GM23338 (cell line): ENCODE measurements at regions not wholly inside any gene's neighbourhood (a gene's known extent, or its start where the extent isn't known, plus 50 kb on each side); places are given as distances from the start of the nearest gene placed in this dataset.

Experiments
- ATAC-seq: fragments of 200-7000 bp; cut with Tn5 transposase; 3 replicates; pipeline ENCODE4 v1.9.1; 2020
- DNase-seq: peaks from one replicate; pipeline ENCODE4 v3.0.0-alpha.2; 2015; ENCODE audit warnings: low spot score
- H2AFZ ChIP-seq: fragments of 200-600 bp; sonication (generic); 2 replicates; pipeline ENCODE4 v1.8.0; 2016; ENCODE audit warnings: antibody characterized with exemption, mild to moderate bottlenecking, moderate library complexity
- H3F3A ChIP-seq: fragments of 200-600 bp; sonication (generic); replicated peaks from 2 replicates; pipeline ENCODE4 v1.8.0; 2017; ENCODE audit warnings: antibody characterized with exemption, mixed run types, low read depth
- H3K27ac ChIP-seq: fragments of 200-600 bp; sonication (generic); 2 replicates; pipeline ENCODE4 v1.6.1; 2016; ENCODE audit warnings: low read depth
- H3K27me3 ChIP-seq: fragments of 200-600 bp; sonication (generic); 2 replicates; pipeline ENCODE4 v1.8.0; 2016; ENCODE audit warnings: mild to moderate bottlenecking, mixed run types, moderate library complexity; ENCODE audit not compliant: insufficient read depth
- H3K36me3 ChIP-seq: fragments of 200-600 bp; sonication (generic); 2 replicates; pipeline ENCODE4 v1.8.0; 2016; ENCODE audit warnings: mild to moderate bottlenecking; ENCODE audit not compliant: insufficient read depth
- H3K4me1 ChIP-seq: fragments of 200-600 bp; sonication (generic); 2 replicates; pipeline ENCODE4 v1.8.0; 2016; ENCODE audit warnings: mild to moderate bottlenecking, moderate library complexity; ENCODE audit not compliant: insufficient read depth
- H3K4me2 ChIP-seq: fragments of 200-600 bp; sonication (generic); 2 replicates; pipeline ENCODE4 v1.7.1; 2017; ENCODE audit warnings: mixed run types
- H3K4me3 ChIP-seq: fragments of 200-600 bp; sonication (generic); 2 replicates; pipeline ENCODE4 v1.6.1; 2016; ENCODE audit warnings: mixed run types
- H3K79me2 ChIP-seq: fragments of 200-600 bp; sonication (generic); replicated peaks from 2 replicates; pipeline ENCODE4 v1.8.0; 2017; ENCODE audit warnings: mild to moderate bottlenecking; ENCODE audit not compliant: insufficient read depth
- H3K9me2 ChIP-seq: fragments of 200-600 bp; sonication (generic); 2 replicates; pipeline ENCODE4 v1.8.0; 2017; ENCODE audit not compliant: insufficient read depth
- H4K20me1 ChIP-seq: fragments of 200-600 bp; sonication (generic); replicated peaks from 2 replicates; pipeline ENCODE4 v1.8.0; 2017; ENCODE audit warnings: mild to moderate bottlenecking; ENCODE audit not compliant: insufficient read depth
- H3K27ac Mint-ChIP-seq: 2 replicates; pipeline ENCODE4 v1.8.0; 2020; ENCODE audit warnings: inconsistent platforms, mild to moderate bottlenecking, moderate library complexity, mixed read lengths
- H3K27me3 Mint-ChIP-seq: 3 replicates; pipeline ENCODE4 v1.8.0; 2022; ENCODE audit warnings: low read depth, mild to moderate bottlenecking, moderate library complexity, mixed read lengths, inconsistent platforms; ENCODE audit not compliant: insufficient read depth, poor library complexity
- H3K36me3 Mint-ChIP-seq: 3 replicates; pipeline ENCODE4 v1.8.0; 2021; ENCODE audit warnings: low read depth, mild to moderate bottlenecking, inconsistent platforms, moderate library complexity, mixed read lengths
- H3K4me1 Mint-ChIP-seq: 3 replicates; pipeline ENCODE4 v1.8.0; 2020; ENCODE audit warnings: mild to moderate bottlenecking, inconsistent platforms, mixed read lengths
- H3K4me3 Mint-ChIP-seq: 3 replicates; pipeline ENCODE4 v1.8.0; 2021; ENCODE audit warnings: moderate library complexity, mild to moderate bottlenecking, inconsistent platforms, mixed read lengths
- H3K9me3 Mint-ChIP-seq: 3 replicates; pipeline ENCODE4 v1.8.0; 2020; ENCODE audit warnings: moderate library complexity, mild to moderate bottlenecking, inconsistent platforms, mixed read lengths
- CREB1 ChIP-seq: fragments of 250-450 bp; sonication (Bioruptor Pico); IDR thresholded peaks from 2 replicates; pipeline ENCODE4 v1.5.0; 2020; ENCODE audit warnings: low read depth, mild to moderate bottlenecking, moderate library complexity
- CTCF ChIP-seq, 2 experiments: fragments of 200-600 bp in 1 of 2; sonication (generic) in 1 of 2; conservative IDR thresholded peaks; 2 replicates each; pipeline versions ENCODE4 v1.5.1 to v1.6.1; 2016 to 2017; ENCODE audit warnings: antibody characterized with exemption in 2 of 2, low read depth in 2 of 2, mild to moderate bottlenecking in 2 of 2, moderate library complexity in 1 of 2
- ETS1 ChIP-seq: IDR thresholded peaks from 2 replicates; pipeline ENCODE4 v1.6.1; 2016; ENCODE audit warnings: antibody characterized with exemption
- EZH2 ChIP-seq: fragments of 200-600 bp; sonication (generic); IDR thresholded peaks from one replicate; pipeline ENCODE4 v1.8.0; 2017; ENCODE audit warnings: antibody characterized with exemption, mild to moderate bottlenecking, low read depth; ENCODE audit not compliant: unreplicated experiment
- EZH2phosphoT487 ChIP-seq: fragments of 200-600 bp; sonication (generic); IDR thresholded peaks from one replicate; pipeline ENCODE4 v1.8.1; 2018; ENCODE audit warnings: antibody characterized with exemption; ENCODE audit not compliant: unreplicated experiment
- JUNB ChIP-seq: IDR thresholded peaks from one replicate; pipeline ENCODE4 v1.6.1; 2016; ENCODE audit warnings: antibody characterized with exemption; ENCODE audit not compliant: unreplicated experiment
- NANOG ChIP-seq: IDR thresholded peaks from 2 replicates; pipeline ENCODE4 v1.6.1; 2016; ENCODE audit warnings: antibody characterized with exemption, borderline replicate concordance
- POLR2AphosphoS5 ChIP-seq: IDR thresholded peaks from 2 replicates; pipeline ENCODE4 v1.6.1; 2016; ENCODE audit warnings: antibody characterized with exemption, low read depth
- REST ChIP-seq: IDR thresholded peaks from one replicate; pipeline ENCODE4 v1.6.1; 2018; ENCODE audit warnings: antibody characterized with exemption; ENCODE audit not compliant: unreplicated experiment
- STAT1 ChIP-seq: IDR thresholded peaks from one replicate; pipeline ENCODE4 v1.6.1; 2016; ENCODE audit warnings: antibody characterized with exemption; ENCODE audit not compliant: unreplicated experiment
- ZNF114 ChIP-seq: fragments of 250-450 bp; sonication (Bioruptor Pico); IDR thresholded peaks from 2 replicates; pipeline ENCODE4 v1.5.0; 2020; ENCODE audit warnings: mild to moderate bottlenecking, moderate library complexity
- ZNF331 ChIP-seq: fragments of 250-450 bp; sonication (Bioruptor Pico); IDR thresholded peaks from 2 replicates; pipeline ENCODE4 v1.5.0; 2020; ENCODE audit warnings: low read depth, mild to moderate bottlenecking, moderate library complexity
- ZNF462 ChIP-seq: fragments of 250-450 bp; sonication (Bioruptor Pico); IDR thresholded peaks from 2 replicates; pipeline ENCODE4 v1.5.0; 2020; ENCODE audit warnings: mild to moderate bottlenecking, moderate library complexity

GRCh38 chr7:108809356-108809755 is 239.7 kb downstream of the DNAJB9 start:
- no peaks in the 10 kb centered on the region for H3K27me3 Mint-ChIP-seq
- no peak for DNase-seq
- peaks cover 7% of the 10 kb centered on the region for H3K4me1 Mint-ChIP-seq
- no peak overlapping the region for H3K4me3 Mint-ChIP-seq
- H3K4me1 ChIP-seq, result no peaks in the 10 kb centered on the region
- no peak overlapping the region for H3K27ac Mint-ChIP-seq
- no peak overlapping the region for H2AFZ ChIP-seq
- peaks cover 17% of the 10 kb centered on the region for H3K9me3 Mint-ChIP-seq
- H3K4me2 ChIP-seq, result no peak overlapping the region
- no peaks in the 10 kb centered on the region for H3K27me3 ChIP-seq
- ATAC-seq, result no peak
- H3K79me2 ChIP-seq, result no peaks in the 10 kb centered on the region
- no peak overlapping the region for H3K4me3 ChIP-seq
- peaks cover 3% of the 10 kb centered on the region; the same call in 1 of the 2 replicates for H3K36me3 ChIP-seq
- no peaks in the 10 kb centered on the region for H3F3A ChIP-seq
- H4K20me1 ChIP-seq, result no peaks in the 10 kb centered on the region
- TF ChIP-seq EZH2phosphoT487, result no peak
- TF ChIP-seq JUNB, result no peak
- TF ChIP-seq CREB1 (CRISPR knock-in tag), result no peak
- no peak for TF ChIP-seq STAT1
- TF ChIP-seq ZNF331 (CRISPR knock-in tag), result no peak
- TF ChIP-seq POLR2AphosphoS5, result no peak
- TF ChIP-seq EZH2, result no peak
- no peak for TF ChIP-seq ZNF114 (CRISPR knock-in tag)
- TF ChIP-seq REST, result no peak
- no peak for TF ChIP-seq ZNF462
- no peak for TF ChIP-seq ETS1
- TF ChIP-seq NANOG, result no peak
- no peak for TF ChIP-seq CTCF (conservative IDR thresholded peaks at IDR 0.05; ENCODE audit: low read depth in 2 of 2)
- peaks cover 17% of the 10 kb centered on the region for H3K36me3 Mint-ChIP-seq
- H3K27ac ChIP-seq, result no peak overlapping the region
- peaks cover 22% of the 10 kb centered on the region for H3K9me2 ChIP-seq
